ENCODE measurements at regions not wholly inside any gene's neighbourhood (a gene's known extent, or its start where the extent isn't known, plus 50 kb on each side); places are given as distances from the start of the nearest gene placed in this dataset.

DNA sequence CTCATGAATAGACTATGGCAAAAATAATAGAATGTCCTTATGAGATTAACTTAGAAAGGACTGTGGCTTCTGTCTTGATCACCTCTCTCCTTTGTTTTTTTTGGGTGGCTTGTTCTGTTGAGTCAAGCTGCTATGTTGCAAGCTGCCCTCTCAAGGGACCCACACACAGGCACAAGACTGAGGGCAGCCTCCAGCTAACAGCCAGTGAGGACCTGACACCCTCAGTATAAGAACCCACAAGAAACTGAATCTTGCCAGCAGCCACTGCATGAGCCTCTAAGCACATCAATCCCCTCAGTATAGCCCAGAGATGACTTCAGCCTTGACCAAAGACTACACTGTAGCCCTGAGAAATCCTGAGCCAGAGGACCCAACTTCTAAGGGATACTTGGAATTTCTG is 361.1 kb downstream of the MCTP2 start (continued):
- TF ChIP-seq, protein P1, sequence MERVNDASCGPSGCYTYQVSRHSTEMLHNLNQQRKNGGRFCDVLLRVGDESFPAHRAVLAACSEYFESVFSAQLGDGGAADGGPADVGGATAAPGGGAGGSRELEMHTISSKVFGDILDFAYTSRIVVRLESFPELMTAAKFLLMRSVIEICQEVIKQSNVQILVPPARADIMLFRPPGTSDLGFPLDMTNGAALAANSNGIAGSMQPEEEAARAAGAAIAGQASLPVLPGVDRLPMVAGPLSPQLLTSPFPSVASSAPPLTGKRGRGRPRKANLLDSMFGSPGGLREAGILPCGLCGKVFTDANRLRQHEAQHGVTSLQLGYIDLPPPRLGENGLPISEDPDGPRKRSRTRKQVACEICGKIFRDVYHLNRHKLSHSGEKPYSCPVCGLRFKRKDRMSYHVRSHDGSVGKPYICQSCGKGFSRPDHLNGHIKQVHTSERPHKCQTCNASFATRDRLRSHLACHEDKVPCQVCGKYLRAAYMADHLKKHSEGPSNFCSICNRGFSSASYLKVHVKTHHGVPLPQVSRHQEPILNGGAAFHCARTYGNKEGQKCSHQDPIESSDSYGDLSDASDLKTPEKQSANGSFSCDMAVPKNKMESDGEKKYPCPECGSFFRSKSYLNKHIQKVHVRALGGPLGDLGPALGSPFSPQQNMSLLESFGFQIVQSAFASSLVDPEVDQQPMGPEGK (CRISPR knock-in tag; IDR thresholded peaks at IDR 0.05; ENCODE audit: borderline replicate concordance), result no peak
- TF ChIP-seq TOX (CRISPR knock-in tag; IDR thresholded peaks at IDR 0.05; ENCODE audit: borderline replicate concordance), result no peak
- no peak for TF ChIP-seq RARB (CRISPR knock-in tag; IDR thresholded peaks at IDR 0.05)

DNA sequence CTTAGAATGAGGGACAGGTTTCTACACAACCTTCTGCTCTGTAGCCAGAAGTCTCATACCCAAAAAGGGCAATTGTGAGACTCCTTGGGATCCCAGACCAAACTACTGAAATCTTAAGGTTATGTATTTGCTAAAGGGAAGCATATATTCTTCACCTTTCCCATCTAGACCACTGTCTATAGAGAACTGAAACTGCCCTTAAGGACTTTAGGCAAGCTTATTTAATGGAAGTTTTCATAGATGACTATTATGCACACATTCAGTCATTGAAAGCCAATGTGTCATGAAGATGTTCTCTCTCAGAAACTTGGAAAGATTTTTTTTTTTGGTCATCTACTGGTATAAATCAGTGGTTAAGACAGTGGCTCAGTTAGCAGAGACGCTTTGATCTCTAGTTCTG is 365.3 kb downstream of the MCTP2 start:
- no peak for ATAC-seq
- TF ChIP-seq, protein P2, sequence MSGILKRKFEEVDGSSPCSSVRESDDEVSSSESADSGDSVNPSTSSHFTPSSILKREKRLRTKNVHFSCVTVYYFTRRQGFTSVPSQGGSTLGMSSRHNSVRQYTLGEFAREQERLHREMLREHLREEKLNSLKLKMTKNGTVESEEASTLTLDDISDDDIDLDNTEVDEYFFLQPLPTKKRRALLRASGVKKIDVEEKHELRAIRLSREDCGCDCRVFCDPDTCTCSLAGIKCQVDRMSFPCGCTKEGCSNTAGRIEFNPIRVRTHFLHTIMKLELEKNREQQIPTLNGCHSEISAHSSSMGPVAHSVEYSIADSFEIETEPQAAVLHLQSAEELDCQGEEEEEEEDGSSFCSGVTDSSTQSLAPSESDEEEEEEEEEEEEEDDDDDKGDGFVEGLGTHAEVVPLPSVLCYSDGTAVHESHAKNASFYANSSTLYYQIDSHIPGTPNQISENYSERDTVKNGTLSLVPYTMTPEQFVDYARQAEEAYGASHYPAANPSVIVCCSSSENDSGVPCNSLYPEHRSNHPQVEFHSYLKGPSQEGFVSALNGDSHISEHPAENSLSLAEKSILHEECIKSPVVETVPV (CRISPR knock-in tag; IDR thresholded peaks at IDR 0.05), result no peak
- TF ChIP-seq ZNF70 (CRISPR knock-in tag; IDR thresholded peaks at IDR 0.05), result no peak
- TF ChIP-seq, protein P3, sequence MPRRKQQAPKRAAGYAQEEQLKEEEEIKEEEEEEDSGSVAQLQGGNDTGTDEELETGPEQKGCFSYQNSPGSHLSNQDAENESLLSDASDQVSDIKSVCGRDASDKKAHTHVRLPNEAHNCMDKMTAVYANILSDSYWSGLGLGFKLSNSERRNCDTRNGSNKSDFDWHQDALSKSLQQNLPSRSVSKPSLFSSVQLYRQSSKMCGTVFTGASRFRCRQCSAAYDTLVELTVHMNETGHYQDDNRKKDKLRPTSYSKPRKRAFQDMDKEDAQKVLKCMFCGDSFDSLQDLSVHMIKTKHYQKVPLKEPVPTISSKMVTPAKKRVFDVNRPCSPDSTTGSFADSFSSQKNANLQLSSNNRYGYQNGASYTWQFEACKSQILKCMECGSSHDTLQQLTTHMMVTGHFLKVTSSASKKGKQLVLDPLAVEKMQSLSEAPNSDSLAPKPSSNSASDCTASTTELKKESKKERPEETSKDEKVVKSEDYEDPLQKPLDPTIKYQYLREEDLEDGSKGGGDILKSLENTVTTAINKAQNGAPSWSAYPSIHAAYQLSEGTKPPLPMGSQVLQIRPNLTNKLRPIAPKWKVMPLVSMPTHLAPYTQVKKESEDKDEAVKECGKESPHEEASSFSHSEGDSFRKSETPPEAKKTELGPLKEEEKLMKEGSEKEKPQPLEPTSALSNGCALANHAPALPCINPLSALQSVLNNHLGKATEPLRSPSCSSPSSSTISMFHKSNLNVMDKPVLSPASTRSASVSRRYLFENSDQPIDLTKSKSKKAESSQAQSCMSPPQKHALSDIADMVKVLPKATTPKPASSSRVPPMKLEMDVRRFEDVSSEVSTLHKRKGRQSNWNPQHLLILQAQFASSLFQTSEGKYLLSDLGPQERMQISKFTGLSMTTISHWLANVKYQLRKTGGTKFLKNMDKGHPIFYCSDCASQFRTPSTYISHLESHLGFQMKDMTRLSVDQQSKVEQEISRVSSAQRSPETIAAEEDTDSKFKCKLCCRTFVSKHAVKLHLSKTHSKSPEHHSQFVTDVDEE (CRISPR knock-in tag; IDR thresholded peaks at IDR 0.05), result no peak
- no peak for TF ChIP-seq BACH2 (CRISPR knock-in tag; IDR thresholded peaks at IDR 0.05; ENCODE audit: borderline replicate concordance)
- no peak for TF ChIP-seq ARNTL (CRISPR knock-in tag; IDR thresholded peaks at IDR 0.05; ENCODE audit: borderline replicate concordance, low read depth)
- TF ChIP-seq, protein P4, sequence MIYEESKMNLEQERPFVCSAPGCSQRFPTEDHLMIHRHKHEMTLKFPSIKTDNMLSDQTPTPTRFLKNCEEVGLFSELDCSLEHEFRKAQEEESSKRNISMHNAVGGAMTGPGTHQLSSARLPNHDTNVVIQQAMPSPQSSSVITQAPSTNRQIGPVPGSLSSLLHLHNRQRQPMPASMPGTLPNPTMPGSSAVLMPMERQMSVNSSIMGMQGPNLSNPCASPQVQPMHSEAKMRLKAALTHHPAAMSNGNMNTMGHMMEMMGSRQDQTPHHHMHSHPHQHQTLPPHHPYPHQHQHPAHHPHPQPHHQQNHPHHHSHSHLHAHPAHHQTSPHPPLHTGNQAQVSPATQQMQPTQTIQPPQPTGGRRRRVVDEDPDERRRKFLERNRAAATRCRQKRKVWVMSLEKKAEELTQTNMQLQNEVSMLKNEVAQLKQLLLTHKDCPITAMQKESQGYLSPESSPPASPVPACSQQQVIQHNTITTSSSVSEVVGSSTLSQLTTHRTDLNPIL (CRISPR knock-in tag; IDR thresholded peaks at IDR 0.05; ENCODE audit: low read depth), result no peak
- no peak for TF ChIP-seq RARB (CRISPR knock-in tag; IDR thresholded peaks at IDR 0.05)
- TF ChIP-seq ZNF565 (CRISPR knock-in tag; conservative IDR thresholded peaks at IDR 0.05; ENCODE audit: low read depth), result no peak
- no peak for TF ChIP-seq GLIS3 (CRISPR knock-in tag; IDR thresholded peaks at IDR 0.05)

DNA sequence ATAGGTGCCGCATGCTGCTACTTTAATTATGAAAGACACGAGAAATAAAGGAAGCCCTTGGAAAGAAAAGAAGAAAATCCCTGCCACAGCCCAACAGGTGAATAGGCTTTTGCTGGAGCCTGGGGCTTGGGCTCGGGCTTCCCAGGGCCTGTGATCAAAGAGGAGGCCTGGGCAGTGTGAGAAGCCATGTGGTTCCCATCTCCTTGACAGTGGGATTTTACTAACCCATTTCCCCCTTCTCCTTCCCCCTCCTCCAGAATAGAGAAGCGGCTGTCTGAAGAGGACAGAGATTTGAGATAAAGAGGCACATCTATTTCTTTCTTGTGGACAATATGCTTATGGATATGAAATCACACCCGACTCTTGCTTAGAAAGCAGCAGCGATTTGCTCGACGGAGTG is 369.1 kb downstream of the MCTP2 start:
- TF ChIP-seq RARB (CRISPR knock-in tag; IDR thresholded peaks at IDR 0.05) (no peak), TOX (CRISPR knock-in tag; IDR thresholded peaks at IDR 0.05; ENCODE audit: borderline replicate concordance) (no peak), ZNF70 (CRISPR knock-in tag; IDR thresholded peaks at IDR 0.05) (no peak), OSR1 (CRISPR knock-in tag; IDR thresholded peaks at IDR 0.05) (no peak), ZFP30 (CRISPR knock-in tag; IDR thresholded peaks at IDR 0.05) (no peak), ZNF8 (CRISPR knock-in tag; IDR thresholded peaks at IDR 0.05) (no peak), ARNTL (CRISPR knock-in tag; IDR thresholded peaks at IDR 0.05; ENCODE audit: borderline replicate concordance, low read depth) (no peak), PPARA (CRISPR knock-in tag; IDR thresholded peaks at IDR 0.05; ENCODE audit: borderline replicate concordance) (no peak), ZNF565 (CRISPR knock-in tag; conservative IDR thresholded peaks at IDR 0.05; ENCODE audit: low read depth) (no peak)
- TF ChIP-seq, protein P5, sequence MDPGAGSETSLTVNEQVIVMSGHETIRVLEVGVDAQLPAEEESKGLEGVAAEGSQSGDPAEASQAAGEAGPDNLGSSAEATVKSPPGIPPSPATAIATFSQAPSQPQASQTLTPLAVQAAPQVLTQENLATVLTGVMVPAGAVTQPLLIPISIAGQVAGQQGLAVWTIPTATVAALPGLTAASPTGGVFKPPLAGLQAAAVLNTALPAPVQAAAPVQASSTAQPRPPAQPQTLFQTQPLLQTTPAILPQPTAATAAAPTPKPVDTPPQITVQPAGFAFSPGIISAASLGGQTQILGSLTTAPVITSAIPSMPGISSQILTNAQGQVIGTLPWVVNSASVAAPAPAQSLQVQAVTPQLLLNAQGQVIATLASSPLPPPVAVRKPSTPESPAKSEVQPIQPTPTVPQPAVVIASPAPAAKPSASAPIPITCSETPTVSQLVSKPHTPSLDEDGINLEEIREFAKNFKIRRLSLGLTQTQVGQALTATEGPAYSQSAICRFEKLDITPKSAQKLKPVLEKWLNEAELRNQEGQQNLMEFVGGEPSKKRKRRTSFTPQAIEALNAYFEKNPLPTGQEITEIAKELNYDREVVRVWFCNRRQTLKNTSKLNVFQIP (CRISPR knock-in tag; IDR thresholded peaks at IDR 0.05; ENCODE audit: borderline replicate concordance, low read depth), result no peak
- TF ChIP-seq, protein P3 (CRISPR knock-in tag; IDR thresholded peaks at IDR 0.05), result no peak
- ATAC-seq, result no peak

All from SK-N-SH treated with all-trans-retinoic acid at 6 μM for 48 hours (cell line).